GM12878 (cell line): ENCODE measurements at regions not wholly inside any gene's neighbourhood (a gene's known extent, or its start where the extent isn't known, plus 50 kb on each side); places are given as distances from the start of the nearest gene placed in this dataset.

Experiments
- FOXM1 ChIP-seq: IDR thresholded peaks from 2 replicates; pipeline ENCODE4 v1.6.1; 2012; ENCODE audit warnings: low read depth, mild to moderate bottlenecking, inconsistent platforms, low read length, moderate library complexity
- MTA3 ChIP-seq: IDR thresholded peaks from 2 replicates; pipeline ENCODE4 v1.6.1; 2012; ENCODE audit warnings: low read length, inconsistent platforms, borderline replicate concordance
- MXI1 ChIP-seq: fragments of 150-350 bp; IDR thresholded peaks from 2 replicates; pipeline ENCODE4 v1.6.1; 2011; ENCODE audit warnings: low read depth, mild to moderate bottlenecking, inconsistent platforms, low read length, improper control_type of control experiment
- TCF7 ChIP-seq: IDR thresholded peaks from 2 replicates; pipeline ENCODE4 v1.6.1; 2014; ENCODE audit warnings: antibody characterized with exemption, borderline replicate concordance
- ZNF274 ChIP-seq: IDR thresholded peaks from one replicate; pipeline ENCODE4 v1.8.0; 2011; ENCODE audit not compliant: insufficient read length, insufficient read depth
- TF ChIP-seq, protein P1 (sequence below), 3 experiments: IDR thresholded peaks in 2 of 3; conservative IDR thresholded peaks in 1 of 3; 2 replicates each; pipeline ENCODE4 v1.5.1; 2011; ENCODE audit warnings: low read depth in 3 of 3, low read length in 3 of 3, mild to moderate bottlenecking in 3 of 3, control low read depth in 2 of 3, moderate library complexity in 2 of 3, inconsistent platforms in 1 of 3, mixed read lengths in 1 of 3; ENCODE audit not compliant: control insufficient read depth in 2 of 3, insufficient read depth in 1 of 3; ENCODE audit errors: extremely low read depth in 1 of 3

DNA sequence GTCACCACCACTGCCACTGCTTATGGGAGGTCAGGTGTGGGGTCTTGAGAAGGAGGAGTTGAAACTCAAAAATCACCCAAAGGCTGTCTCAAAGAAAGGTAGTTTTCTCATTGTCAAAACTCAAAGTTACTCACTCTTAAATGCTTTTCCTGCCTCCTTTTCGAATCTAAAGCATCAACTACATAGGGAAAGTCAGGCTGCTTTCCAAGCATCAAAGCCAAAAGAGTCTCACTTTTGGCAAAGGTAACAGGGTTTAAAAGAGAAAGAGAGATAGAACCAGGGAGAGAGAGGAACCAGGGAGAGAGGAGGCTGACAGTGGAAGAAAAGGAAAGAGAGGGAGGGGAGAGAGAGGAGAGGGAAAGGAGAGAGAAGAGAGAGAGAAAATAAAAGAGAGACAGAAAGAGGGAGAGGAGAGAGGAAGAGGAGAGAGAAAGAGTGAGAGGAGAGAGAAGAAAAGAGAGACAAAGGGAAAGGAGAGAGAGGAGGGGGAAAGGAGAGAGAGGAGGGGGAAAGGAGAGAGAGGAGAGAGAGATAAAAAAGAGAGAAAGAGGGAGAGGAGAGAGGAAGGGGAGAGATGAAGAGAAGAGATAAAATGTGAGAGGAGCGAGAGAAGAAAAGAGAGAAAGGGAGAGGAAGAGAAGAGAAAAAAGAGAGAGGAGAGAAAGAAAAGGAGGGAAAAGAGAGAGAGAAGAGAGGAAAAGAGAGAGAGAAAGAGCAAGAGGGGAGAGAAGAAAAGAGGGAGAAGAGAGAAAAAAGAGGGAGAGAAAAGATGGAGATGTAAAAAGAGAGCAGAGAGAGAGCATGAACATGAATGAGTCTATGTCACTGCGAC, 262.0 kb upstream of the TSHZ3 start:
- TF ChIP-seq, protein P1, sequence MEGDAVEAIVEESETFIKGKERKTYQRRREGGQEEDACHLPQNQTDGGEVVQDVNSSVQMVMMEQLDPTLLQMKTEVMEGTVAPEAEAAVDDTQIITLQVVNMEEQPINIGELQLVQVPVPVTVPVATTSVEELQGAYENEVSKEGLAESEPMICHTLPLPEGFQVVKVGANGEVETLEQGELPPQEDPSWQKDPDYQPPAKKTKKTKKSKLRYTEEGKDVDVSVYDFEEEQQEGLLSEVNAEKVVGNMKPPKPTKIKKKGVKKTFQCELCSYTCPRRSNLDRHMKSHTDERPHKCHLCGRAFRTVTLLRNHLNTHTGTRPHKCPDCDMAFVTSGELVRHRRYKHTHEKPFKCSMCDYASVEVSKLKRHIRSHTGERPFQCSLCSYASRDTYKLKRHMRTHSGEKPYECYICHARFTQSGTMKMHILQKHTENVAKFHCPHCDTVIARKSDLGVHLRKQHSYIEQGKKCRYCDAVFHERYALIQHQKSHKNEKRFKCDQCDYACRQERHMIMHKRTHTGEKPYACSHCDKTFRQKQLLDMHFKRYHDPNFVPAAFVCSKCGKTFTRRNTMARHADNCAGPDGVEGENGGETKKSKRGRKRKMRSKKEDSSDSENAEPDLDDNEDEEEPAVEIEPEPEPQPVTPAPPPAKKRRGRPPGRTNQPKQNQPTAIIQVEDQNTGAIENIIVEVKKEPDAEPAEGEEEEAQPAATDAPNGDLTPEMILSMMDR (IDR thresholded peaks at IDR 0.05 in 2 of 3, conservative IDR thresholded peaks at IDR 0.05 in 1 of 3; ENCODE audit: control insufficient read depth in 2 of 3, extremely low read depth in 1 of 3, insufficient read depth in 1 of 3, low read depth in 3 of 3, low read length in 3 of 3), result no peak
- TF ChIP-seq ZNF274 (no peak), MTA3 (no peak), MXI1 (no peak), TCF7 (no peak), FOXM1 (no peak)
